B cell (primary cell): ENCODE measurements at regions not wholly inside any gene's neighbourhood (a gene's known extent, or its start where the extent isn't known, plus 50 kb on each side); places are given as distances from the start of the nearest gene placed in this dataset.

Source experiments
- ATAC-seq: fragments of 200-7000 bp; cut with Tn5 transposase; one replicate; pipeline ENCODE4 v1.10.0; 2021; ENCODE audit warnings: low read depth, mild to moderate bottlenecking, moderate number of reproducible peaks, moderate library complexity
- CTCF ChIA-PET: fragments of 350-600 bp; sonication (Branson Sonifier 250); formaldehyde crosslinking; loops from one replicate; lab custom pipeline; 2021; ENCODE audit warnings: antibody characterized with exemption, inconsistent platforms; lab: Charles Lee
- POLR2A ChIA-PET: fragments of 350-600 bp; sonication (Branson Sonifier 250); formaldehyde crosslinking; loops from one replicate; lab custom pipeline; 2021; ENCODE audit warnings: antibody characterized with exemption; lab: Charles Lee
- DNase-seq: peaks from one replicate; pipeline ENCODE4 v3.0.0; 2013
- H2AFZ ChIP-seq: 2 replicates; pipeline ENCODE4 v1.6.1; 2012; ENCODE audit warnings: mild to moderate bottlenecking, low read depth, low read length; ENCODE audit not compliant: insufficient read depth, poor library complexity, severe bottlenecking
- H3K27ac ChIP-seq, 2 donors: 1 replicate in 1 of 2; 2 replicates in 1 of 2; pipeline ENCODE4 v1.5.1; 2012 to 2013; ENCODE audit warnings: low read length in 2 of 2, mild to moderate bottlenecking in 2 of 2, moderate library complexity in 1 of 2
- H3K27me3 ChIP-seq, 4 experiments: fragments of 200-600 bp in 1 of 4; sonication (generic) in 1 of 4; replicated peaks in 1 of 4; 1 replicate in 2 of 4; 2 replicates in 2 of 4; pipeline versions ENCODE4 v1.6.1 to v1.7.0; 2013 to 2016; ENCODE audit warnings: low read length in 3 of 4, mild to moderate bottlenecking in 2 of 4, mixed read lengths in 1 of 4, moderate library complexity in 1 of 4; ENCODE audit not compliant: insufficient read depth in 4 of 4, control insufficient read depth in 3 of 4; ENCODE audit errors: control extremely low read depth in 1 of 4
- H3K36me3 ChIP-seq, 2 experiments: replicated peaks in 1 of 2; 1 replicate in 1 of 2; 2 replicates in 1 of 2; pipeline versions ENCODE4 v1.6.1 to v1.7.1; 2013; ENCODE audit warnings: low read length in 1 of 2; ENCODE audit not compliant: insufficient read depth in 2 of 2, control insufficient read depth in 1 of 2; ENCODE audit errors: control extremely low read depth in 1 of 2, extremely low read depth in 1 of 2
- H3K4me1 ChIP-seq, 2 donors: fragments of 200-600 bp in 1 of 2; sonication (generic) in 1 of 2; 1 replicate in 1 of 2; 2 replicates in 1 of 2; pipeline versions ENCODE4 v1.5.1 to v1.6.1; 2013 to 2017; ENCODE audit warnings: low read length in 2 of 2; ENCODE audit not compliant: control insufficient read depth in 2 of 2, insufficient read depth in 2 of 2
- H3K4me2 ChIP-seq: replicated peaks from 2 replicates; pipeline ENCODE3; 2012; ENCODE audit warnings: mild to moderate bottlenecking, low read depth, low read length; ENCODE audit not compliant: poor library complexity, severe bottlenecking
- H3K4me3 ChIP-seq, 5 experiments: fragments of 200-600 bp in 1 of 5; sonication (generic) in 1 of 5; 1 replicate in 3 of 5; 2 replicates in 2 of 5; pipeline versions ENCODE4 v1.5.1 to v1.7.0; 2011 to 2016; ENCODE audit warnings: low read length in 4 of 5, mild to moderate bottlenecking in 4 of 5, low read depth in 2 of 5, control low read depth in 1 of 5, moderate library complexity in 1 of 5; ENCODE audit not compliant: insufficient read depth in 1 of 5; ENCODE audit errors: control extremely low read depth in 1 of 5, extremely low read depth in 1 of 5
- H3K79me2 ChIP-seq: fragments of 200-600 bp; sonication (generic); one replicate; pipeline ENCODE4 v1.6.0; 2016; ENCODE audit warnings: low read length; ENCODE audit not compliant: control insufficient read depth, insufficient read depth
- H3K9ac ChIP-seq: fragments of 200-600 bp; sonication (generic); 2 replicates; pipeline ENCODE4 v1.6.1; 2017; ENCODE audit warnings: mild to moderate bottlenecking, low read length, moderate library complexity
- H3K9me3 ChIP-seq, 3 donors: one replicate each; pipeline versions ENCODE4 v1.6.1 to v1.7.1; 2013; ENCODE audit warnings: low read length in 2 of 3; ENCODE audit not compliant: control insufficient read depth in 2 of 3, insufficient read depth in 1 of 3; ENCODE audit errors: control extremely low read depth in 1 of 3
- H4K20me1 ChIP-seq: 2 replicates; pipeline ENCODE4 v1.6.0; 2012; ENCODE audit warnings: mild to moderate bottlenecking, low read length; ENCODE audit not compliant: insufficient read depth, control insufficient read depth, poor library complexity, severe bottlenecking
- H3K27ac Mint-ChIP-seq: one replicate; pipeline ENCODE4 v1.8.0; 2021; ENCODE audit warnings: mixed read lengths
- H3K27me3 Mint-ChIP-seq: one replicate; pipeline ENCODE4 v1.8.0; 2021; ENCODE audit warnings: mixed read lengths
- H3K4me1 Mint-ChIP-seq: one replicate; pipeline ENCODE4 v1.8.0; 2021; ENCODE audit warnings: mixed read lengths
- H3K4me3 Mint-ChIP-seq: one replicate; pipeline ENCODE4 v1.8.0; 2021; ENCODE audit warnings: mixed read lengths
- H3K9me3 Mint-ChIP-seq: one replicate; pipeline ENCODE4 v1.8.0; 2022; ENCODE audit warnings: mixed read lengths; ENCODE audit not compliant: insufficient read depth
- CTCF ChIP-seq: fragments of 200-600 bp; IDR thresholded peaks from one replicate; pipeline ENCODE4 v1.8.0; 2022; ENCODE audit warnings: antibody characterized with exemption, mild to moderate bottlenecking
- EZH2 ChIP-seq: IDR thresholded peaks from 2 replicates; pipeline ENCODE4 v1.6.1; 2012; ENCODE audit warnings: borderline replicate concordance, low read depth, mild to moderate bottlenecking, moderate library complexity, low read length; ENCODE audit not compliant: insufficient read depth, poor library complexity, severe bottlenecking
- WGBS: methylation state at CpG from one replicate; pipeline ENCODE4 v1.1.5; 2013; ENCODE audit warnings: missing lambda C conversion rate; ENCODE audit not compliant: insufficient coverage; 5-methylcytosine and 5-hydroxymethylcytosine counted together
- intact Hi-C: fragments of 100-400 bp; cut with micrococcal nuclease; formaldehyde crosslinking; loops from one replicate; pipeline ENCODE4 v1.10.0; 2022

GRCh38 chr2:83291083-83291482 lies 1168.0 kb downstream of the SUCLG1 start:
- no peak overlapping the region for H3K4me3 Mint-ChIP-seq

GRCh38 chr2:83282841-83283240 lies 1176.2 kb downstream of the SUCLG1 start:
- Mint-ChIP-seq H3K4me3 (no peak overlapping the region), H3K9me3 (peaks cover 2% of the 10 kb centered on the region), H3K4me1 (no peaks in the 10 kb centered on the region), H3K27ac (no peak overlapping the region), H3K27me3 (no peaks in the 10 kb centered on the region)
- DNase-seq (no peak), ATAC-seq (no peak)
- Histone ChIP-seq H3K9me3 (no peaks in the 10 kb centered on the region), H3K4me3 (no peak overlapping the region), H4K20me1 (no peaks in the 10 kb centered on the region), H3K4me1 (no peaks in the 10 kb centered on the region), H3K9ac (no peak overlapping the region), H3K4me2 (no peak overlapping the region), H3K27ac (no peak overlapping the region), H3K27me3 (no peaks in the 10 kb centered on the region), H3K36me3 (no peaks in the 10 kb centered on the region), H3K79me2 (no peaks in the 10 kb centered on the region), H2AFZ (no peak overlapping the region)
- ChIA-PET CTCF (no interaction called here), POLR2A (no interaction called here)
- intact Hi-C loops: no loop called here
- TF ChIP-seq CTCF (no peak), EZH2 (no peak)

More at GRCh38 chr2:83291083-83291482, 1168.0 kb downstream of the SUCLG1 start:
- no peak overlapping the region for H3K27ac ChIP-seq
- H3K9me3 ChIP-seq: no peaks in the 10 kb centered on the region
- H3K79me2 ChIP-seq: no peaks in the 10 kb centered on the region
- H3K27ac Mint-ChIP-seq: no peak overlapping the region
- no peak overlapping the region for H2AFZ ChIP-seq
- H3K9ac ChIP-seq: no peak overlapping the region
- H3K9me3 Mint-ChIP-seq: peaks cover 2% of the 10 kb centered on the region
- no peaks in the 10 kb centered on the region for H3K4me1 Mint-ChIP-seq
- WGBS: 100% methylated on average over 3 of the region's 4 CpGs
- H3K4me2 ChIP-seq: no peak overlapping the region
- H3K27me3 ChIP-seq: no peaks in the 10 kb centered on the region
- no peak overlapping the region for H3K4me3 ChIP-seq
- CTCF ChIA-PET: no interaction called here
- POLR2A ChIA-PET: no interaction called here
- H4K20me1 ChIP-seq: no peaks in the 10 kb centered on the region
- no peaks in the 10 kb centered on the region for H3K4me1 ChIP-seq
- H3K36me3 ChIP-seq: no peaks in the 10 kb centered on the region
- no peak for ATAC-seq
- H3K27me3 Mint-ChIP-seq: no peaks in the 10 kb centered on the region
- intact Hi-C loops: no loop called here
- TF ChIP-seq EZH2: no peak
- TF ChIP-seq CTCF: no peak
- no peak for DNase-seq
